22Rv1 (cell line): ENCODE measurements at regions not wholly inside any gene's neighbourhood (a gene's known extent, or its start where the extent isn't known, plus 50 kb on each side); places are given as distances from the start of the nearest gene placed in this dataset.

ENCODE experiments used
- CTCF ChIP-seq: fragments of 450-650 bp; IDR thresholded peaks from 2 replicates; pipeline ENCODE4 v1.5.1; 2017; ENCODE audit warnings: mild to moderate bottlenecking
- ZFX ChIP-seq: fragments of 450-650 bp; IDR thresholded peaks from 2 replicates; pipeline ENCODE4 v1.6.1; 2017; ENCODE audit warnings: antibody characterized with exemption, borderline replicate concordance

DNA sequence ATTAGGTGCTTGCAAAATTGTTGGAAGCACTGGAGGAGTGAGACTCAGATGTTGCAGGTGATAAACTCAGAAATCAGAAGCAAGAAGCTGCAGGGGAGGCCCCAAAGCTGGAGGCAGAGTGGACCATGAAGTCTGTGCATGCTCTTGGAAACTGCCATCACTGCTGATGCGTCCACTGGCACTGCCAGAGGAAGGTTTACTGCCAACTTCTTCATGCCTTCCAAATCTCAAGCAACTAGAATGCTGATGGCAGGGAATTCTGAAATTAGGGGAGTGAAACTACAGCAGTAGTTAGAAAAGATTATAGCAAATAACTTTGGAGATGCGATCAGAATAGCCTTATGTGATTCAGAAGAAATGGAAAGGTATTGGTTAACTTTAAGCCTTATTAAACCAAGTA lies 277.1 kb upstream of the SDK2 start:
- TF ChIP-seq CTCF, result no peak
- TF ChIP-seq ZFX, result no peak
